GM21447 (cell line): ENCODE measurements at regions not wholly inside any gene's neighbourhood (a gene's known extent, or its start where the extent isn't known, plus 50 kb on each side); places are given as distances from the start of the nearest gene placed in this dataset.

Source experiments
- ATAC-seq: cut with Tn5 transposase; IDR thresholded peaks from one replicate; pipeline ENCODE4 v1.9.1; 2021; ENCODE audit not compliant: unreplicated experiment

- no peak for ATAC-seq
Measured at GRCh38 chr14:56918849-56919574, 108.7 kb upstream of the OTX2 start.

- no peak for ATAC-seq
Measured at GRCh38 chr14:56905282-56905681, 95.0 kb upstream of the OTX2 start.

GRCh38 chr14:56903304-56903969 is 93.2 kb upstream of the OTX2 start:
- no peak for ATAC-seq

GRCh38 chr14:56902385-56902784 is 92.1 kb upstream of the OTX2 start:
- no peak for ATAC-seq

- no peak for ATAC-seq
Measured at GRCh38 chr14:56900726-56901125, 90.4 kb upstream of the OTX2 start.

- ATAC-seq = no peak
Measured at GRCh38 chr14:56899829-56900228, 89.5 kb upstream of the OTX2 start.

- ATAC-seq = no peak
Measured at GRCh38 chr14:56896922-56897321, 86.6 kb upstream of the OTX2 start.

GRCh38 chr14:56896231-56896630 is 86.0 kb upstream of the OTX2 start:
- ATAC-seq = no peak

GRCh38 chr14:56895154-56895553 is 84.9 kb upstream of the OTX2 start:
- ATAC-seq = no peak

GRCh38 chr14:56894591-56894991 is 84.3 kb upstream of the OTX2 start:
- ATAC-seq = no peak

- no peak for ATAC-seq
Measured at GRCh38 chr14:56892959-56893358, 82.7 kb upstream of the OTX2 start.

GRCh38 chr14:56891226-56891625 is 80.9 kb upstream of the OTX2 start:
- ATAC-seq = no peak

GRCh38 chr14:56889705-56890104 is 79.4 kb upstream of the OTX2 start:
- ATAC-seq = no peak

- no peak for ATAC-seq
Measured at GRCh38 chr14:56888274-56888673, 78.0 kb upstream of the OTX2 start.

GRCh38 chr14:56887216-56887615 is 76.9 kb upstream of the OTX2 start:
- ATAC-seq = no peak

GRCh38 chr14:56886471-56887062 is 76.3 kb upstream of the OTX2 start:
- ATAC-seq = no peak

GRCh38 chr14:56885825-56886224 is 75.5 kb upstream of the OTX2 start:
- ATAC-seq = no peak

GRCh38 chr14:56884617-56885016 is 74.3 kb upstream of the OTX2 start:
- ATAC-seq = no peak

GRCh38 chr14:56881181-56881580 is 70.9 kb upstream of the OTX2 start:
- ATAC-seq = no peak

GRCh38 chr14:56878766-56879165 is 68.5 kb upstream of the OTX2 start:
- no peak for ATAC-seq

- ATAC-seq = no peak
Measured at GRCh38 chr14:56875104-56875675, 64.9 kb upstream of the OTX2 start.

GRCh38 chr14:56874375-56874774 is 64.1 kb upstream of the OTX2 start:
- ATAC-seq = no peak
